Mammary epithelial cell (primary cell): ENCODE measurements at regions not wholly inside any gene's neighbourhood (a gene's known extent, or its start where the extent isn't known, plus 50 kb on each side); places are given as distances from the start of the nearest gene placed in this dataset.

Source experiments
- CTCF ChIP-seq, 2 donors: IDR thresholded peaks in 1 of 2; conservative IDR thresholded peaks in 1 of 2; 2 replicates each; pipeline ENCODE4 v1.5.1; 2011 to 2012; ENCODE audit warnings: inconsistent platforms in 2 of 2, low read length in 2 of 2, mild to moderate bottlenecking in 2 of 2, control low read depth in 1 of 2, low read depth in 1 of 2; ENCODE audit not compliant: insufficient read depth in 1 of 2; ENCODE audit errors: extremely low read depth in 1 of 2
- EZH2 ChIP-seq: IDR thresholded peaks from 2 replicates; pipeline ENCODE4 v1.6.1; 2012; ENCODE audit warnings: low read length, inconsistent platforms, borderline replicate concordance

- TF ChIP-seq CTCF (conservative IDR thresholded peaks at IDR 0.05 in 1 of 2, IDR thresholded peaks at IDR 0.05 in 1 of 2; ENCODE audit: extremely low read depth in 1 of 2, insufficient read depth in 1 of 2, low read depth in 1 of 2, low read length in 2 of 2) (no peak), EZH2 (no peak)
Measured at GRCh38 chr4:81818385-81818920, 346.7 kb upstream of the RASGEF1B start.
